Thoracic aorta (tissue), 2 donors: ENCODE measurements at regions not wholly inside any gene's neighbourhood (a gene's known extent, or its start where the extent isn't known, plus 50 kb on each side); places are given as distances from the start of the nearest gene placed in this dataset.
A peak's percentile ranks its signal among the peaks of the same experiment; 100 is the strongest.

Source experiments
- ATAC-seq: fragments of 150-250 bp; one replicate; pipeline ENCODE4 v1.8.0; 2017; ENCODE audit warnings: low read depth; ENCODE audit not compliant: insufficient number of reproducible peaks, low FRiP score
- DNase-seq: peaks from one replicate; pipeline ENCODE4 v3.0.0-alpha.2; 2020; ENCODE audit warnings: low spot score
- H3K27ac ChIP-seq, 2 donors: fragments of 200-600 bp; sonication (generic); 1 replicate in 1 of 2; 2 replicates in 1 of 2; pipeline ENCODE4 v1.5.1; 2016; ENCODE audit warnings: mild to moderate bottlenecking in 2 of 2, moderate library complexity in 2 of 2
- H3K27me3 ChIP-seq: fragments of 200-600 bp; sonication (generic); replicated peaks from 2 replicates; pipeline ENCODE4 v1.6.0; 2016; ENCODE audit warnings: mild to moderate bottlenecking; ENCODE audit not compliant: insufficient read depth
- H3K36me3 ChIP-seq: fragments of 200-600 bp; sonication (generic); one replicate; pipeline ENCODE4 v1.5.1; 2016
- H3K4me1 ChIP-seq, 2 donors: fragments of 200-600 bp; sonication (generic); 1 replicate in 1 of 2; 2 replicates in 1 of 2; pipeline versions ENCODE4 v1.5.1 to v1.6.0; 2016; ENCODE audit warnings: low read depth in 2 of 2, mild to moderate bottlenecking in 1 of 2; ENCODE audit not compliant: control insufficient read depth in 1 of 2
- H3K4me3 ChIP-seq: fragments of 200-600 bp; sonication (generic); 2 replicates; pipeline ENCODE4 v1.5.1; 2016; ENCODE audit warnings: mild to moderate bottlenecking
- H3K9me3 ChIP-seq: fragments of 200-600 bp; sonication (generic); 2 replicates; pipeline ENCODE4 v1.5.1; 2016
- CTCF ChIP-seq: fragments of 200-600 bp; sonication (generic); IDR thresholded peaks from one replicate; pipeline ENCODE4 v1.5.1; 2019; ENCODE audit warnings: antibody characterized with exemption

- peaks cover 0 to 4% of the 10 kb centered on the region in 2 donors for H3K4me1 ChIP-seq
- no peaks in the 10 kb centered on the region for H3K36me3 ChIP-seq
- H3K9me3 ChIP-seq: no peaks in the 10 kb centered on the region
- no peak for TF ChIP-seq CTCF
- no peak overlapping the region for H3K4me3 ChIP-seq
- no peak for DNase-seq
- no peaks in the 10 kb centered on the region for H3K27me3 ChIP-seq
- H3K27ac ChIP-seq: peak overlapping the region in 1 of 2 donors; percentile 57
- ATAC-seq: no peak
Measured at GRCh38 chr20:48238781-48239180, 453.5 kb upstream of the SULF2 start.

GRCh38 chr20:48238326-48238725, 453.0 kb upstream of the SULF2 start:
- Histone ChIP-seq H3K4me1 (peaks cover 0 to 4% of the 10 kb centered on the region in 2 donors), H3K36me3 (no peaks in the 10 kb centered on the region), H3K4me3 (no peak overlapping the region), H3K9me3 (no peaks in the 10 kb centered on the region), H3K27me3 (no peaks in the 10 kb centered on the region), H3K27ac (peak overlapping the region in 1 of 2 donors; percentile 57)
- DNase-seq: no peak
- peak; percentile 26 for ATAC-seq
- TF ChIP-seq CTCF: no peak

GRCh38 chr20:48236000-48236970, 451.0 kb upstream of the SULF2 start:
- H3K4me3 ChIP-seq: no peak overlapping the region
- H3K4me1 ChIP-seq: peaks cover 0 to 4% of the 10 kb centered on the region in 2 donors
- H3K27me3 ChIP-seq: no peaks in the 10 kb centered on the region
- H3K27ac ChIP-seq: no peak overlapping the region
- no peak for TF ChIP-seq CTCF
- H3K36me3 ChIP-seq: no peaks in the 10 kb centered on the region
- no peak for DNase-seq
- H3K9me3 ChIP-seq: no peaks in the 10 kb centered on the region
- ATAC-seq: no peak

GRCh38 chr20:48234951-48235350, 449.7 kb upstream of the SULF2 start:
- Histone ChIP-seq H3K27me3 (no peaks in the 10 kb centered on the region), H3K36me3 (no peaks in the 10 kb centered on the region), H3K4me1 (peaks cover 0 to 4% of the 10 kb centered on the region in 2 donors), H3K4me3 (no peak overlapping the region), H3K9me3 (no peaks in the 10 kb centered on the region), H3K27ac (no peak overlapping the region)
- no peak for TF ChIP-seq CTCF
- DNase-seq: no peak
- ATAC-seq: no peak

GRCh38 chr20:48231253-48231930, 446.1 kb upstream of the SULF2 start:
- H3K9me3 ChIP-seq: no peaks in the 10 kb centered on the region
- no peak for TF ChIP-seq CTCF
- H3K27me3 ChIP-seq: no peaks in the 10 kb centered on the region
- no peak overlapping the region for H3K27ac ChIP-seq
- no peak overlapping the region for H3K4me3 ChIP-seq
- no peaks in the 10 kb centered on the region for H3K4me1 ChIP-seq
- DNase-seq (no peak), ATAC-seq (no peak)
- H3K36me3 ChIP-seq: no peaks in the 10 kb centered on the region
